Raji (cell line): ENCODE measurements at regions not wholly inside any gene's neighbourhood (a gene's known extent, or its start where the extent isn't known, plus 50 kb on each side); places are given as distances from the start of the nearest gene placed in this dataset.

ENCODE experiments used
- POLR2A ChIP-seq: IDR thresholded peaks from 2 replicates; pipeline ENCODE4 v1.6.1; 2011; ENCODE audit warnings: low read depth, low read length, control low read depth; ENCODE audit not compliant: insufficient read depth

- no peak for TF ChIP-seq POLR2A
Observed at GRCh38 chr4:138964716-138965426, 50.7 kb upstream of the NOCT start.

DNA sequence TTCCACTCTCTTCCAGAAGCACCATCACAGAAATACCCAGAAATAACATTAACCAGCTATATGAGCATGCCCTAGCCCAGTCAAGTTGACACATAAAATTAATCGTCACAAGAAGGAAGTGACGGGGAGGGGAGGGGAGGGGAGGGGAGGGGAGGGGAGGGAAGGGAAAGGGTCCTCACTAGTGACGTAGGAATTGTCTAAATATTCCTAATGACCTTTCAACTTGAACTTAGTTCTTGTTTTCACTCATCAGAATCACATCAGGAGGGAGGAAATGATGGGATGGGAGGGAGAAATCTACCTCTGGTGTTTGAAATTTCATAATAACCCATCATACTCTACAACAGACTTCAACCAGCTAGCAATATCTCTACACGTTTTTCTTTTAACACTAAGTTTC, 52.2 kb upstream of the NOCT start:
- no peak for TF ChIP-seq POLR2A

GRCh38 chr4:138961664-138962063, 53.9 kb upstream of the NOCT start:
- no peak for TF ChIP-seq POLR2A

GRCh38 chr4:138961129-138961528, 54.5 kb upstream of the NOCT start:
- no peak for TF ChIP-seq POLR2A

- TF ChIP-seq POLR2A, result no peak
Observed at GRCh38 chr4:138960175-138960710, 55.3 kb upstream of the NOCT start.

DNA sequence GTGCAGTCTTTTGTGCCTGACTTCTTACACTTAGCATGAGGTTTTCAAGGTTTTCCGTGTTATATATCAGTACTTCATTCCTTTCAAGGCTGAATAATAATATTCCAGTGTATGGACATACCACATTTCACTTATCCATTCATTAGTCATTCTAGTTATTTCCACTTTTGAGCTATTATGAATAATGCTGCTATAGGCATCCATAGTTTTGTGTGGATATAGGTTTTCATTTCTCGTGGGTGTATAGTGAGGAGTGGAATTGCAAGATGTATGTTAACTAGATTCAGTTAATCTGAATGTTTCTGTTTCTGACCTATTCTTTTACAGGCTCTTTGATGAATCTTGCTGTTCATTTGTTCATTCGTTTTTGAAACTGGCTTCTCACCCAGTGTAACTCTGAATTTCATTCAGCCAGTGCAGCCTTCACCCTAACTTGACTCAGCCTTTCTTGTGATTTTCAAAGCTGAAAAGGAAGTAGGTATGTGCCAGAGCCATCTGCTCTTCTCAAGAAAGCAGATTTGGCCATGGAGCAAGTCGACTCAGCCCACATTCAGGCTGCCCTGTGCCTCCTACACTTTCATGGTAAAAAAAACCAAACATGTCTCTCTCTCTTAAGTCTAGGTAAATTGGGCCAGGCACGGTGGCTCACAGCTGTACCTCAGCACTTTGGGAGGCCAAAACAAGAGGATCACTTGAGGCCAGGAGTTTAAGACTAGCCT, 56.3 kb upstream of the NOCT start:
- TF ChIP-seq POLR2A, result no peak

DNA sequence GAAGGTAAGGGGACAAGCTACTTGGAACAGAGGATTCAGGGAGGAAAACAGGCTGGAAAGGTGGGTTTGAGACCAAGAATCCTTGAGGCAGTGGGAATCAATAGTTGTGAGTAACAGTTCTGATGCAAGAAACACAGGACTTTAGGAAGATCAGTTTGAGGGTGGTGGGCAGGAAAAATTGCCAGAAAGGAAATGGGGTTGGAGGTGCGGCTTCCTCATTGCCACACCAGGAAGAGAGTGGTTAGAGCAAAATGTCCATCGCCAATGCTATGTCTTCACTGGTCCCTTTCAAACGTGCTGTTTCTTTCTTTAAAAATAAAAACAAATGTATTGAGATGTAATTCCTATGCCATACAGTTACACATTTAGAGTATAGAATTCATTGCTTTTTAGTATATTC, 57.1 kb upstream of the NOCT start:
- TF ChIP-seq POLR2A, result no peak

DNA sequence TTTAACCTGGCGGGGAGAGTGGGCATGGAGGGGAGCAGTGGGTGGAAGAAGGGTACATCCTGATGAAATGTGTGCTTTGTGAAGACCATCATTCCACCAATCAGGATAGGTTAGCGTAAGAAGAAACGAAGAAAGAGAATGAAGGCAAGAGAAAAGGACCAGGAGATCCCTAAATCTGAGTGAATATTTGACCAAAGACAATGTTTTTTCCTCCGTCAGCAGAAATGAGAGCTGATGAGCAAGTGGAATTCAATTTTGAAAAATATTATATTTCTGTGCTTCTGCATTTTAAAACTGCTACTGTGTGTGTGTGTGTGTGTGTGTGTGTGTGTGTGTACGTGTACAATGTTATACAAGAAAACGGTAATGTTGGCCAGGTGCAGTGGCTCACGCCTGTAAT, 58.3 kb upstream of the NOCT start:
- TF ChIP-seq POLR2A, result no peak

DNA sequence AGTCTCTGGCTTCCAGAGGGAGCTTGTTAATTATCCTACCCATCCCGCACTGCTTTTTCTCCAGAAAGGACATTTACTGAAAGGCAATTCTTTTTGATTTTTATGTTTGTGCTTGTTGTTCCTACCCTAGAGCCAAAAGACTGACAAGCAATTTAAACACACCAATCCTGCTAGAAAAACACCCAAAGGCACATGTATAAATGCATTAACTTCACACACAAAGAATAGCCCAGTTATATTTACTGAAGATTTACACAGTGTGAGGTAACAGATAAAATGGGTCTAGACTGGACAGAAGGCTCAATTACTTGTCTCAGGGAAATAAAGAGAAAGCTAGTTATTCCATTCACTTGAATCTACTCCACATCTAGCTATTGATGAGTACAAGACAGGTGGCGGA, 61.2 kb upstream of the NOCT start:
- TF ChIP-seq POLR2A, result no peak

DNA sequence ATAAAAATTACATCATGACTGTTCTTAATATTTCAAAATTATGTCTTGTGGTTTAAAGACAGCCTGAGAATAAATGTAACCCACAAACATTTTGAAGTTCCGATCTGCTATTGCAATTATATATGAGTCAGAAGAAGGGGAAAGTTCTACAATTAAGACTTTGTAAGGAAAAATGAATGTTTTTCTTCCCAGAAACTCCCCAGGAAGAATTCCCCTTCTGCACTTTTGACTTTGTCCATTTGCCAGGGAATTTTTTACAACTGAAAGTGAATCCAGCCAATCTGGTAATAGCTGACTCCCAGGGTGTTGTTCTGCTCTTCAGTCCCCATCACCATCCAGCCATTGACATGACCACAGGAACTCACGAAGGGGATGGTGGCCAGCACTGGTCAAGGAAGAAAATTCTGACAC, 61.6 kb upstream of the NOCT start:
- no peak for TF ChIP-seq POLR2A

GRCh38 chr4:138952411-138952810, 63.2 kb upstream of the NOCT start:
- TF ChIP-seq POLR2A, result no peak

DNA sequence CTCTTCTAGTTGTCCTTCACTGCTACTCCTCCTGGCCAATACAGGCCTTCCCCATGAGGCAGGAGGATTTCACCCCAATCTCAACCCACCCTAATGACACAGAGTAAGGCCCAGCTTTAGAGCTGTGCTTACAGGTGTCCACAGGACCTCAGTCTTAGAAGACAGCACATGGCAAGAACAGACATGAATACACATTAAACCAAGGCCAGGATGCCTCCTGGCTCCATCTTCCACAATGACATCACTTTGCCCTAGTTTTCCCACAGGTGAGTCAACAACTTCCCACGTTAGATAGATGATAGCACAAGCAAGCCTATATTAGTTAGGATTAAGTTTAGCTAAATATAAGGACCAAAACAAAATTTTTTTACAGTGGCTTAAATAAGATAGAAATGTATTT, 63.8 kb upstream of the NOCT start:
- TF ChIP-seq POLR2A, result no peak

DNA sequence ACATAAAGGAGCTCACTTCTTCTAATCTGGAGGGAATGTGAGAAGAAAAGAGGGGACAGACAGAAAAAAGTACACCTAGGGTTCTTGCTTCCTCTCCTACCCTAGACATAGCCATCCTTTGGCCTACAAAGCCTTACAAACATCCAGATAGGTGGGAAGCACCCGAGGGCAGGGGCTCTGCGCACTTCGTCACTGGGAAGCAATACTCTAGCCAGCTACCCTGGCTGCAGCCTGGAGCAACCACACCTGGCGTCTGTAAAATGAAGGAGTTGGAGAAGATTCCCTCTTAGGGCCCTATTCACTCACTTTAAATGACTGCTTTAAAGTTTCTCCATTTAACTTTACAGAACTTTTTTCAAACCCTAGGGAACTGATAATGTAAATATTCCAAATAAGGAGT, 65.7 kb upstream of the NOCT start:
- TF ChIP-seq POLR2A, result no peak

DNA sequence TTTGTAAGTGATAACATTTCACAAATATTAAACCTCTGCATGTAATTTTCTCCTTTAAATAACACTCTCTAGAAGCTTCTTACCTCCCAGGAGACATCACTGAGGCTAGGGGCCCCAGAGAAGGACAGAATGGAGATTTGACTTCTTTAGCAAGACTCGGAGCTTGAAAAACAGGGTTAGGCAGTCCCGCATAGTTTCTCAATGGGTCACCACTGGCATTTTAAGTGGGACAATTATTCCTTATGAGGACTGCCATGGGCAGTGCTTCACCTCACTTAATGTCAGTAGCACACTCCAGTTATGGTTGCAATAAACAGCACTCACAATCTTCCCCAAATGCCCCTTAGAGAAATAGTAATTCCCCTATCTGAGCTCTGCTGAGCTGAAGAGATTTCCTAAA, 66.7 kb upstream of the NOCT start:
- TF ChIP-seq POLR2A, result no peak

- no peak for TF ChIP-seq POLR2A
Observed at GRCh38 chr4:138946306-138946705, 69.3 kb upstream of the NOCT start.

DNA sequence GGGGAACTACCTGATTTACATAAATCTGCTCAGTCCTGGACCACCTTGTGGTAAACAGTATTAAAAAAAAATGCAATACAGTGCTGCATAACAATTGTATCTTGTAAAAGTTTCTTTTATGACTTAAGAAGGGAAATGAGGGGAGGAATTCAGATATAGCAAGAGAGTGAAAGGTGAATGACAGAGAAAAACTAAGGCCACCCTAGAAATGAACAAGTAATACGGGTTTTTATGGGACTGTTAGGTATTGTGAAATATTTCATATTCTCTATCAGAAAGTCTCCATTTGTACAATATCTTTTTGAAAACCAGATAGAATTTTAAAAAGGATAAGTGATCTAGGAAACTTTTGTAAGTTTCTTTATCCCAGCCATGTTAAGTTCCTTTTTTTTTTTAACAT, 69.7 kb upstream of the NOCT start:
- TF ChIP-seq POLR2A, result no peak
